Muscle of leg (tissue), 3 donors: ENCODE measurements at regions not wholly inside any gene's neighbourhood (a gene's known extent, or its start where the extent isn't known, plus 50 kb on each side); places are given as distances from the start of the nearest gene placed in this dataset.

ENCODE experiments used
- DNase-seq: peaks from one replicate; pipeline ENCODE4 v3.0.0; 2013
- H3K27ac ChIP-seq: one replicate; pipeline ENCODE4 v1.5.1; 2013; ENCODE audit warnings: mild to moderate bottlenecking, low read length, control low read depth
- H3K27me3 ChIP-seq: one replicate; pipeline ENCODE4 v1.6.1; 2013; ENCODE audit warnings: low read length; ENCODE audit not compliant: control insufficient read depth, insufficient read depth
- H3K36me3 ChIP-seq: one replicate; pipeline ENCODE4 v1.6.1; 2013; ENCODE audit warnings: low read length; ENCODE audit not compliant: control insufficient read depth, insufficient read depth
- H3K4me1 ChIP-seq: one replicate; pipeline ENCODE4 v1.6.1; 2013; ENCODE audit warnings: low read length; ENCODE audit not compliant: control insufficient read depth, insufficient read depth
- H3K4me3 ChIP-seq: one replicate; pipeline ENCODE4 v1.5.1; 2013; ENCODE audit warnings: low read length, control low read depth
- H3K9me3 ChIP-seq: replicated peaks from 2 replicates; pipeline ENCODE4 v1.6.1; 2013; ENCODE audit warnings: low read depth, low read length; ENCODE audit not compliant: control insufficient read depth
- WGBS: methylation state at CpG from one replicate; pipeline ENCODE4 v1.1.5; 2013; ENCODE audit warnings: missing lambda C conversion rate; ENCODE audit not compliant: insufficient coverage; 5-methylcytosine and 5-hydroxymethylcytosine counted together

- H3K9me3 ChIP-seq: no peaks in the 10 kb centered on the region
- no peak overlapping the region for H3K4me3 ChIP-seq
- peak overlapping the region; percentile 23 for H3K27ac ChIP-seq
- peaks cover 7% of the 10 kb centered on the region for H3K4me1 ChIP-seq
- no peaks in the 10 kb centered on the region for H3K36me3 ChIP-seq
- 76% methylated on average over 11 of the region's 13 CpGs for WGBS
- peaks cover under 1% of the 10 kb centered on the region for H3K27me3 ChIP-seq
- DNase-seq: no peak
Measured at GRCh38 chr3:194782698-194783404, 97.2 kb downstream of the FAM43A start.

GRCh38 chr3:194784361-194784760, 98.7 kb downstream of the FAM43A start:
- no peak overlapping the region for H3K4me3 ChIP-seq
- H3K36me3 ChIP-seq: no peaks in the 10 kb centered on the region
- no peak overlapping the region for H3K27ac ChIP-seq
- WGBS: 82% methylated on average over 2 of the region's 5 CpGs
- DNase-seq: no peak
- peaks cover 7% of the 10 kb centered on the region for H3K4me1 ChIP-seq
- H3K9me3 ChIP-seq: no peaks in the 10 kb centered on the region
- H3K27me3 ChIP-seq: no peaks in the 10 kb centered on the region

DNA sequence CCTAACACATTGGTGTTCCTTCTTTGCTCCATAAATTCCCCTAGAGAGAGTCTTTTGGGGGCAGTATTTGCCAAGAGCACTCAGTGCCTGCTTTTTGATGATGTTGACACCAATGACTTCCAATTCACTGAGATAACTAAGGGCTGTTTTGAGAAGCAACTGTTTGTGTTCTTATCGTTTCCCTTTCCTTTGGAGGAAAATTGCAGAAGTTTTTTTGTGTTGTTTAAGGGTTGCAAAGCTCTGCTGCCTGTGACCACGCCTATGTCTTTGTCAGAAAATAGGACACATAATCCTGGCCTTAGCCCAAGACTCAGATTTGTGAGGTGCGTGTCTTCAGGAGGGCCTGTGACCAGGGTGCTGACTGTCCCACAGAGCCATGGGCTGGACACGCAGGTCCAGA, 99.6 kb downstream of the FAM43A start:
- Histone ChIP-seq H3K27me3 (no peaks in the 10 kb centered on the region), H3K36me3 (no peaks in the 10 kb centered on the region), H3K9me3 (no peaks in the 10 kb centered on the region), H3K4me1 (peaks cover 7% of the 10 kb centered on the region), H3K4me3 (no peak overlapping the region), H3K27ac (no peak overlapping the region)
- WGBS: 71% methylated on average over 2 of the region's 4 CpGs
- DNase-seq: peak; percentile 27

- no peak overlapping the region for H3K4me3 ChIP-seq
- DNase-seq: no peak
- H3K4me1 ChIP-seq: peaks cover 7% of the 10 kb centered on the region
- H3K27me3 ChIP-seq: no peaks in the 10 kb centered on the region
- H3K9me3 ChIP-seq: no peaks in the 10 kb centered on the region
- WGBS: no CpG with 5 or more reads among the region's 2 CpGs
- H3K27ac ChIP-seq: no peak overlapping the region
- H3K36me3 ChIP-seq: no peaks in the 10 kb centered on the region
Measured at GRCh38 chr3:194787072-194787471, 101.4 kb downstream of the FAM43A start.

DNA sequence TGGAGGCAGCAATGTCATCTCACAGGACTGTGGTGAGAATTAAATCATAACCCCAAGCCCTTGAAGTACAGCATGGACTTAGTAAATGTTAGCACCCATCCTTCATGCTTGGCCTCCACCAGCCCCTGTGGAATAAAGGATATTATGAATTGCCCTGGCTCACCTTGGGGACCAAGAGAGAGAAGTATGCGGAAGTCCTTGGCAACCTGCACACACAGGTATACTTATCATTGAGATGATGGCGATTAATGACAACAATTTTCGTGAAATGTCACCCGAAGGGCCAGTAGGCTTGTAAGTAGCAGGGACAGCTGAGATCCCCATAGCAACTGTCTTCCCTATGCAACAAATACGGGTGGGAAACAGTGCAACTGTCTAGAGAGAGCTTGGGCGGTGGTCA, 102.0 kb downstream of the FAM43A start:
- H3K4me1 ChIP-seq: peaks cover 7% of the 10 kb centered on the region
- no peaks in the 10 kb centered on the region for H3K9me3 ChIP-seq
- H3K27me3 ChIP-seq: no peaks in the 10 kb centered on the region
- H3K36me3 ChIP-seq: no peaks in the 10 kb centered on the region
- no CpG with 5 or more reads among the region's 6 CpGs for WGBS
- no peak overlapping the region for H3K27ac ChIP-seq
- no peak overlapping the region for H3K4me3 ChIP-seq
- no peak for DNase-seq

DNA sequence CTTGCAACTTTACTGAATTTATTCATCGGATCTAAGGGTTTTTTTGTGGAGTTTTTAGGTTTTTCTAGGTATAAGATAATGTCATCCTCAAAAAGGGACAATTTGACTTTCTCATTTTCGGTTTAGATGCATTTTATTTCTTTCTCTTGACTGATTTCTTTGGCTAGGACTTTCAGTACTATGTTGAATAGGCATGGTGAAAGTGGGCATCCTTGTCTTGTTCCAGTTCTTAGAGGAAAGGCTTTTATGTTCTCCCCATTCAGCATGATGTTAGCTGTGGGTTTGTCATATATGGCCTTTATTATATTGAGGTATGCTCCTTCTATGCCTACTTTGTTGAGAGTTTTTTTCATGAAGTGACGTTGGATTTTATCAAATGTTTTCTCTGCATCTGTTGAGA, 106.7 kb downstream of the FAM43A start:
- Histone ChIP-seq H3K27ac (no peak overlapping the region), H3K36me3 (no peaks in the 10 kb centered on the region), H3K4me3 (no peak overlapping the region), H3K27me3 (no peaks in the 10 kb centered on the region), H3K9me3 (peaks cover 5% of the 10 kb centered on the region), H3K4me1 (no peaks in the 10 kb centered on the region)
- no CpG with 5 or more reads among the region's 3 CpGs for WGBS
- DNase-seq: no peak

DNA sequence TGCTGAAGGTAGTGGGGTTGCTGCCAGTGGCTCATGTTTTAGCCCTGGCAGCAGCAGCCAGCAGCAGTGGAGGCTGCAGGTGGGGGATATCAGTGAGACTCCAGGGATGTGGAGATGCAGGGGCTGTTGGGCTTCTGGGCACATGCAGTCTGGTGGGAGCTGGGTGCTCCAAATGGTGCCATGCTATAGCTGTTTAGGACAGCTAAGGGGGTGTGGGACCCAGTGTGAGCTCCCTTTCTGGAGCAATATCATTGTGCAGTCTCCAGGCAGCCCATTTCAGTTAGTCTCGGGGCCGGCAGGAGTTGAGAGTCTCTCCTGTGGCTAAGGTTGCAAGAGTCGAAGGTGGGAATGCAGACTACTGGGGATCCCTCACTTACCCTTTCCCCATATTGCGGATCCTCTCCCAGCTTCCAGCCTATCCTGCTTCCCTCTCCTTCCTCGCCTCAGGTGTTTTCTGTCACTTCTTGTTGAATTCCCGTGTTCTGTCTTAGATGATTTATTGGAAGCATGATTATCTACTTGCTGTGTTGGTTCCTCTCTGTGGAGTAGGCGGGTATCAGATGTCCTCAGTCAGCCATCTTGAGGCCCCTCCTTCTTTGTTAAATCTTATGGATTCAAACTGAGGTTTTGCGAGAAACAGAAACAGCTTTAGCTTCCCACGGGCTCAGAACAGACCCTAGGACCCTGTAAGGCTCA, 112.0 kb downstream of the FAM43A start:
- Histone ChIP-seq H3K9me3 (peaks cover 5% of the 10 kb centered on the region), H3K4me3 (no peak overlapping the region), H3K4me1 (peaks cover 12% of the 10 kb centered on the region), H3K27ac (no peak overlapping the region), H3K27me3 (peaks cover 4% of the 10 kb centered on the region), H3K36me3 (no peaks in the 10 kb centered on the region)
- no peak for DNase-seq
- no CpG with 5 or more reads among the region's 9 CpGs for WGBS

DNA sequence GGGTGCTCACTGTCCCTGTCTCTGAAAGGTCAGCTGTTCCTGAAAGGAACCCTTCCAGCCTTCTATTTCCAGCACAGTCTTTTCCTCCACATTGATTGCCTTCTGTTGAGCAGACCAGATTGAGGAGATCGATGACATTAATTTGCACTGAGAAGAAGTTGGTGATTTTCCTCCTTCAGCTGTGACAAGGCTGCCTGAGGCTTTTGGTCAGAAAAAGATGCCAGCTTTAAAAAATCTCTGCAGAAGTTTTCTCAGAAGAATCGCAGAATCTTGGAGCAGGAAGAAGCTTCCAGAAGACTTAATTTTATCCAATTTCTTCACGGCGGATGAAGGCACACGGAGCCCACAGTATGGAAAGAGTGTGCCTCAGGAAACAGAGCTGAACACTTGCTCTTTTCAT, 112.8 kb downstream of the FAM43A start:
- Histone ChIP-seq H3K4me3 (no peak overlapping the region), H3K36me3 (no peaks in the 10 kb centered on the region), H3K27me3 (peaks cover 4% of the 10 kb centered on the region), H3K9me3 (peaks cover 5% of the 10 kb centered on the region), H3K4me1 (peaks cover 12% of the 10 kb centered on the region), H3K27ac (no peak overlapping the region)
- no peak for DNase-seq
- WGBS: 88% methylated on average over 4 of the region's 5 CpGs

DNA sequence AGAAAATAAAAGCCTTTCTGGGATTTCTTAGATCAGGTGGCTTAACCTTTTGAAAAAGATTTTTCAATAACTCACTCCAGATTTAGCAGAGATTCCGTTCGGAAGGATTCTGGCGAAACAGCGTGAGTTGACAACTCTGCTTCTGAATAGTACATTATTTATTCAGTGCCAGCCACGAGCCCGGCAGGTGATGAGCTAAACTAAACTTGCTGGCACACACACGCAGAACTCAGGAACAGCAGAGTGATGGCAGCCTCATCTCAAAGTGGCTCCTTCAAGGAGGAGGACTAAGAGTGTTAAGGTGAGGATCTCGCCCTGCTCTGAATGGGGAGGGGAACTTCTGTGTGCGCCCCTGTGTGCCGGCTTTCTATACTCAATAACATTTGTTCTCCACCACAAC, 114.3 kb downstream of the FAM43A start:
- DNase-seq: peak; percentile 43
- no peaks in the 10 kb centered on the region for H3K36me3 ChIP-seq

GRCh38 chr3:194801461-194802432, 116.1 kb downstream of the FAM43A start:
- Histone ChIP-seq H3K27ac (no peak overlapping the region), H3K4me3 (no peak overlapping the region), H3K27me3 (peaks cover 4% of the 10 kb centered on the region), H3K36me3 (no peaks in the 10 kb centered on the region), H3K4me1 (peaks cover 12% of the 10 kb centered on the region), H3K9me3 (peaks cover under 1% of the 10 kb centered on the region)
- 54% methylated on average over 19 of the region's 23 CpGs for WGBS
- peak; percentile 63 for DNase-seq

More for the DNA sequence above, 114.3 kb downstream of the FAM43A start:
- Histone ChIP-seq H3K9me3 (peaks cover 5% of the 10 kb centered on the region), H3K4me3 (no peak overlapping the region), H3K4me1 (peaks cover 12% of the 10 kb centered on the region), H3K27ac (no peak overlapping the region), H3K27me3 (peaks cover 4% of the 10 kb centered on the region)
- WGBS: 34% methylated on average over 7 of the region's 10 CpGs
